HG03103 (cell line): ENCODE measurements at regions not wholly inside any gene's neighbourhood (a gene's known extent, or its start where the extent isn't known, plus 50 kb on each side); places are given as distances from the start of the nearest gene placed in this dataset.

Experiments used
- ATAC-seq: cut with Tn5 transposase; IDR thresholded peaks from one replicate; pipeline ENCODE4 v1.9.1; 2021; ENCODE audit warnings: low read depth; ENCODE audit not compliant: unreplicated experiment

DNA sequence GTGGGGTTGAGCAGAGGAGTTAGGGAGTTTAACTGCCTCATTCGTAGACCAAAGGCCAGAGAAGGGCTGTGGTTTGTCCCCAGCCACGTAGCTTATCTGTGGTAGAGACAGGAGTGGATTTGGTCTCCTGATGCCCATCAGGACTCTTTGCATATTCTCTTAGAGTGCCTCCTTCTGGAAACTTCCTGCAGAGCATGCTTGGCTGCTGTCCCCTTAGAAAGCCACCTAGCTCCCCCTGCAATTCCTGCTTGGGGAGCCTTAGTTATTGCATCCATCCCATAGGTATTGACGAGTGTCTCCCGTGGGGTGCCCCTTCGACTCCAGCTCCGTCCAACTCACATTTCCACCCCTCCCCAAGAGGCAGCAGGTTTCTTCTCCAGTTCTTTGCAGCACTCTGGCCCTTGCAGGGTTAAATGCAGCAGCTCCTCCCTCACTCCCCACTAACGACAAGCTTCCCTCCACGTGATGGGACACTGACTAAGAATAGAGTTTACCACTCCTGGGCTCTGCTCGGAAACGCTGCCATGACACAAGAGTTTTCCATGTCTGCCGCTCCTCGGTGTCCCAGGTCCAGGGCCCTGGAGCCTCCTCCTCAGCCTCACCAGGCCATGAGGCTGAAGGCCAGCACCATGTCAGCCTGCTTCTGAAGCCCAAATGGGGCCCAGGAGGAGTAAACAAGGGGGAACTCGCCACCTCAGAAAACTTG is 147.8 kb upstream of the UNC5B start:
- no peak for ATAC-seq

DNA sequence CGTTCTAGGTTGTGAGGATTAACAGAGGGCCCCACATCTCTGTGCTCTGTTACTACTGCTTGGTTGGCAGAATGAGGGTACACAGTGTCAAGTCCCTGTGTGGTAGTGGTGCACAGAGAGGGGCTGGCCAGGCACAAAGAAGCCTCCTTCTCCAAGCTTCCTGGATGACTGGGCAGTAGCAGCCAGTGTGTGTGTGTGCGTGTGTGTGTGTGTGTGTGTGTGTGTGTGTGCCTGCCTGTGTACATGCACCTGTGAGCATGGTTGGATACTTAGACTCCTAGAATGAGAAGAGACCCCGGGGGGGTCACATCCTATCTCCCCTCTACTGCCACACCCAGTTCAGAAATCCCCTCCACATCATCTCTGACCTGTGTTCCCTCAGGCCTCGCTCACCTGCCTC is 146.7 kb upstream of the UNC5B start:
- ATAC-seq: no peak

DNA sequence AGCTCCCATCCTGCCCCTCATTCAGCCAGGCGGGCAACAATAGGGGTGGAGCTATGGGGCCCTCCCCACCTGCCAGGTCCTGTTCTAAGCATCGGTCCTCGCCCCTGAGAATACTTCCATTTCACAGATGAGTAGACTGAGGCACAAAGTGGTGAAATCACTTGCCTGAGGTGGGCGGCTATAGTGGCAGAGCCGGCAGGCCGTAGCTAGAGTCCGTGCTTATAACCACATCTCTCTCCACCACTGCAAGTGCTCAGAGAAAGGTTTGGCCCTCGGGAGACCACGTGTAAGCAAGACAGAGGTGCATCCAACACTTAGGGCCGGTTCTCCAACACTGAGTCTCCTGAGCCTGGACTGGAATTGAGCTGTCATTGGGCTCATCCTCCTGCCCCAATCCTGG is 145.8 kb upstream of the UNC5B start:
- no peak for ATAC-seq

DNA sequence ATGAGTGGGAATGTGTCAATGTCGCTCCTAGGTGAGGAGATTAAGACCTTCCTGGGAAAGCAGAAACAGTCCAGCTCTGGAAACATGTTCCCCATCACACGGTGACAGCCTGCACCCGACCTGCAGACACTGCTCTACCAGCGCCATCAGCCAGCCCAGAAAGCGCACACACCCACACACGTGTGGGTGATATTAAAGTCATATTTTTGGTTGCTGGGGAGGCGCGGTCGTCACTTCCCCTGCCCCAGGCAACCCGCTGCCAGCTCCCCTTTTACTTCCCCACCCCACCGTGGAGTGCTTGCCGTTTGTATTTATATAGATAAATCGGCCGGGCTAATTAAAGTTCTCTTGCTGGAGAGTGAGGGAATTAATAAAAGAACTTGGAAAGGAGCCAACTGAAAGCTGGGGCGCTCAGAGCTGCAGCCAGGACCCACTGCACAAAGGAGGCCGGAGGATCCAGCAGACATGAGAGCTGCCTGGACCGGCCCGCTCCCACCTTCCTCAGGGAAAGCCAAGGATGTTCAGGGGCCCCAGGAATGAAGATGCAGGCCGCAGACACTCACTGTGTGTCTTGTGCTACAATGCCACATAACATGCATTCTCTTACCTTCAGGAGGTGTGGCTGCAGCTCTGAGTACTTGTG is 145.2 kb upstream of the UNC5B start:
- no peak for ATAC-seq

DNA sequence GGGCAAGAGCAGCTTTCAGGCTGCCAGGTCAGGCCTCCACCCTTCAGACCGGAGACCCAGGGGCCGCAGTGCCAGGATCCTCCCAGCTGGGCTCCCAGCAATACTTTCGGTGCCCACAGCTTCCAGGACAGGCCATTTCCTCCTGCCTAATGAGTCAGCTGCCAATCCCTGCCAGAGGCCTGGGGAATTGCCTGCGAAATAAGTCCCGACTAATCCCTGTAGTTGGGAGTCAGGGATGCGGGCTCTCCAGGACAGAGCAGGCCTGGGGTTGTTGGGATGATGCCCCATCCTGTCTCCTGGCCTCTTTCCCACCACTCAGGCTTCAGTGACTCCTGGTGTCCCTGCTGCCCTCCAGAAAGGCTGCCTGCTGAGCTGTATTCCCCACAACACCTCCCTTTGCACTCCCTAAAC is 143.5 kb upstream of the UNC5B start:
- no peak for ATAC-seq

DNA sequence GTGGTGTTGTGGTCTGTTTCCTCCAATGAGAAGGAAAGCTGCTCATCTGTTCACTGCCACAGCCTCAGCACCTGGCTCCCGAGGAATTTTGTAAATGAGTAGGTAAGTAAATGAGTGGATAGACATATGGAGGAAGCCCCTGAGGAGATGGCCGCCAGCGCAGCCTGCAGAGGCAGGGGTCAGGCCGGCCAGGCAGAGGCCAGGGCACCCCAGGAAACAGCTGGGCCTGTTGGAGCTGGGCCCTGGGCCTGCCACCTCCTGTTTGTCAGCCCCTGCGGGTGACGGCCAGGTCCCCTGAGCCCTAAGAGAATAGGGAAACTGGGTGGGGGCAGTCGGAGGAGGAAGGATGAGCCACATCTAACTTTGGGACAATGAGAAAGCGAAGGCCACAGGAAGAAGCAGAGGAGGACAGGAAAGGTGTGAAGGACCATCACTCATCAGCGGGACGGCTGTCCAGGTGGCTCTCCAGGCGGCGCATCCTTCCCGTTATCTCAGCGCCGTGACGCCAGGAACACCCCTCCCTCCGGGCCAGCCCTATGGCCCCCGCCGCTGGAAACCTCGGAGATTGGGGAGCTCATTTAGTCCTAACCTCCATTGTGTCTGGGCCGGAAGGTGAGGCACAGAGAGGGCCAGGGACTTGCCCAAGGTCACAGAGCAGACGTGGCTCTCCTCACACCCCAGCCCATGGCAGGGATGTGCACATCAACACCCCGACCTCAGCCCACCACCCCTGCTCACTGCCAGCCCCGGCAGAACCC is 142.3 kb upstream of the UNC5B start:
- ATAC-seq: no peak

DNA sequence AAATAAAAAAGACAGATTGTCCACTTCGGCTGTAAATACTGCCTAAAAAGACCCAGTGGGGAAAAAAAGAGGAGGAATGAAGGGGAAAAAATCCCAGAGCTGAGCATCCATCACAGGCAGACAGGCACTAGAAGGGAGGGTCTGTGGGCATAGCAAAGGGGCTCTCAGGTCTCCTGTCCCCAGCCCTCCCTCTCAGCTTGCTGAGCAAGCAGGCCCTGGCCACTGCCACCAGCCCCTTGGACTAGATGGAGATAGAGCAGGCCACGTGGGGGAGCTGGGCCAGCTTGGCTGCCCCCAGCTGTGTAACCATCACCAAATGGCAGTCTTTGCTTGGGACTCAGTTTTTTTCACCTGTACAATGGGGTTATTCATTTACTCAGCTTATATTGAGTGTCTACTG is 141.6 kb upstream of the UNC5B start:
- ATAC-seq: no peak

DNA sequence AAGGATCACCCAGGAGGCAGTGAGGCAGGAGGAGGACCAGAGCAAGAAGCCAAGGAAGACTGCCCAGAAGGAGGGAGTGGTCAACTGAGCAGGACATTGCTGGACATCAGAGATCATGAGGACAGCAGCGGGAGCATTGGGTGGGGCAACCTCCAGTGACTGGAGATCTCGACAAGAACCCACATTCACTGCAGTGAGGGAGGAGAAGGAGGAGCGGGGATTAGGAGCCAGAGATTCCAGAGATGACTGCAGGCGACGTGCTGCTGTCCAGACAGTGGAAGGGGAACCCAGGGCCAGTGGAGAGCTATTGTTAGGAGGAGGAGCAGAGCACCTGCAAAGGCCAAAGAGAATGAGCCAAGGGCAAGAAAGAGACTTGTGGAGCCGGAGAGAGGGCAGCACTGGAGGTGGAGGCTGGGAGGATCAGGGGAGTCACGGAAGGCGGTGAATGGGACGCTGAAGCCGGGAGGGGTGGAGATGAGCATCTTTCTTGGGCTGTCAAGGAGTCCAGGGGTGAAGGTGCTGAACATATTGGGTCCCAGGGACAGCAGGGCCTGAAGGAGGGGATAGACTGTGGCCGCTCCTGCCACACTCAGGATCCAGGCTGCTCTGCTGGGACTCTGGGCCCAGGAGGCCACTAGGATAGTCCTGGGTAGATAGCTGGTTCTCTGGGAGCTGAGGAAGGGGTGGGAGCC is 140.1 kb upstream of the UNC5B start:
- no peak for ATAC-seq

DNA sequence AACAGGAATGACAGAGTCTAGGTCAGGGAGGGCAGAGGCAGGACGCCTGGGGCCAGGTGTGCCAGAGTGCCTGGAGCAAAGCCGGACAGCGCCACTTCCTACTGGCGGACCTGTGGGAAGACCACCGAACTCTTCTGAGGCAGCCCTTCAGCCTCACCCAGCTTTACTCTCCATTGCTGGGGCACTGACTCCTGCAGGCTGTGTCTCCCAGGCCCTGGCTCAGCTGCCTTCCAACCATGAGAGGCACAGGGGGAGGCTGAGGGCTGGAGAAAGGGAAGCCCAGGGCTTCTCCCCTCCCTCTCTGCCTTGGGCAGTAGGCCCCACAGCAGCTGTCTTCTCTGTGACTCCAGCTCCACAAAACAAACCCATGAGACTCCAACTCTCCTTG is 139.6 kb upstream of the UNC5B start:
- ATAC-seq: no peak

DNA sequence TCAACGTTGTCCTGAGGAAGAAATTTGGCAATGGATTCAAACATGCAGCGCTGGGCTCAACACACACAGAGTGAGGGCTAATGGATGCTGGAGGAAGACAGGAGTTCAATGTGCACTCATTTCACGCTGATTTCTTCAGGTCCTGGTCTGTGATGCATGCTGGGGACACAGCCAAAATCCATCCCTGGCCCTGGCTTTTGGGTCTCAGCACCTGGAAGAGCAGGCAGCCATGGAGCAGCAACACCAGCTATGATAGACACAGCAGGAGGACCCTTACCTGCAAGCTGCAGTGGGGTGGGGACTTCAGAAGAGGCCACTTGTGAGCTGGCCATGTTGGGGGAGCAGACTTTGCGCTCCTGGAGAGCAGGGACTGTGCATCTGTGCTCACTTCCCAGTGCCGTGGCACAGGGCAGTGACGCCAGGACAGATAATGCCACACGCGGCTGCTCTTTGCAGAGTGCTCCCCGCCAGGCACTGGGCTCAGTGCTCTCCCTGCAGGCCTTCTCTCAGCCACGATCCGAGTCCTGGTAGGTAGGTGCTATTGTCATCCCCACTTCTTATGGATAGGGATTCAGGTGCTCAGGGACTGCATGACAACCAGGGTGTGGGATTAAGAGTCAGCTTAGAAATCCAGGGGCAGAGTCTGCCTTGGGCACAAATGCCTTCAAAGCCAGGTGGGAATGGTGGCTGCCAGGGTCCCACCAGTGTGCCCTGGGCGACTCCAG is 138.8 kb upstream of the UNC5B start:
- no peak for ATAC-seq

DNA sequence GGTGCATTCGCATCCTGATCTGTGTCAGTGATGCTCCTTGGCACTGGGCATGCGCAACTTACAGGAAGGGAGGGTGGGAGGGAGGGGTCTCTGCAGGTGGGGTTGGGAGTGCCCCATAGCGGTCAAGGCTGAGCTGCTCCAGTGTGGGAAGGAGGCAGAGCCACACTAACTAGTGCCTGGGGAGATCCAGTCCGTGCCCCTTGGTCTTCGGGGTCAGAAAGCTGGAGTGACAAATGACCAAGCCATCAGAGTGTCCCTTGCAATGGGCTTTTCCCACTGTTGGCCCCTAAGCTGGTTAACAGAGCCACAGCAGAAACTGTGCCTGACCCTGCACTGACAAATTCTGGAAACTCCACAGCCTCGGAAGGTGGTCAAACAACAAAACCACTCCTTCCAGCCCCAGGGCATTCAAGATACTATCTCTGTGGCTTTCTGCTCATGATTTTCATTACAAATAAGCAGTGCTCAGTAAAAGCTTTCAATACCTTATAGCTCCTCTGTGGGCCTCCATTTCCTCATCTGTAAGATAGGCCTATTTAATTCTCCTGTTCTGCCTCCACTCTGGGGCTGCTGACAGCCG is 138.1 kb upstream of the UNC5B start:
- ATAC-seq: no peak

DNA sequence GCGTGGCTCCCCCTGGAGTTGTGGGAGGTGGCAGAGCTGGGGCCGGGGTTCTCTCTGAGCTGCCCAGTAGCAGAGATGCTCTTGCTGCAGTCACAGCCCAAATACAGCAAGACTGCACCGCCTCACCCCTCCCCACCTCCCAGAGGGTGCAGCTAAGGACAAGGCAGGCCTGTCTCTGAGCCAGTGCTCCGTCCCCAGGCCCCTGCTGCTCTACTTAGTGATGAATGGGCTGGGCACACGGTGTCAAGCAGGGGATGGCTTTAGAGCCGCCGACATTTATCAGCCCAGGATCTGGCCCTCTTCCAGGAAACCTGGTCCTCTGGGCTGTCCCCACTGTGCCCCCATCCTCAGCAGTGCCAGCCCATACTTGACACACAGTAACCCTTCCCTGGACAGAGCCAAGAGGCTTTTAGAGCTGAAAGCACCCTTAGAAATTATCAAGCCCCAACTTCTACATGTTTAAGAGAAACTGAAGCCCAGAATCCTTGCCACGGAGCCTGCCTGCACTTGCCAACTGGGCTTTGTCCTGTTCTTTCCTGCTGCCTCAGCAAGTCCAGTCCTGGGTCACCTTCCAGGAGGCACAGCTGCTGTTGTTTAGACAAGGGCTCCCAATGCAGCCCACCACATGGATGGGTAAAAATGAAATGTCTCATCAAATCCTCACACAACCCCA is 137.1 kb upstream of the UNC5B start:
- ATAC-seq: no peak

DNA sequence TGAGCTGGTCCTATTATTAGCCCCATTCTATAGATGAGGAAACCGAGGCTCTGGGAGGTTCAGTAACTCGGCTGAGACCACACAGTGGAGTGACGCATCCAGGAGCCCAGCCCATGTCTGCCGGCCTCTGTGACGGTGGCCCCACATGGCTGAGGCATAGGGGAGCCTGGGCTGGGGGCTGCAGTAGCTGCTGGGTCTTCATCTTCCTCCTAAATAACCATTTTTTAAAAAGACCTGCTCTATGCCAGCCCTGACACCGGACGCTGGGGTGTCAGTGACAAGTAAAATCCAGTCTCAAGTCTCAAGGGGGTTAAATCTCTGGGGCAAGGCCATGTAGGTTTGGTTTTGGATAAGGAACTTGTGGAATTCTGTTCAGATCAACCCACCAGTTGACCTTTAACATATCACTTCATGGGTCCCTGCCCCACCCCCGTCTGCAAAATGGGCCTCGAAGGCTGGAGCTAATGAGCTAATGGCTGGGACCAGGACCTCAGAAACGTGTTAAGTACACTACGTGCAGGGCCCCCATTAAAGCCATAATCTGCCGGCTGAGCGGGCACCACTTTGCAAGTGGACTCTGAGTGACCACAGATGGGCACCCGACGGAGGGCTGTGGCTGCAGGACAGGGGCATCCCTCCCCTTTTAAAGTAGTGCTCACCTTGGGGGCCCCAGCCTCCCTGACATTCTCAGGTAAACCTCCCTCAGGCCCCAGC is 136.5 kb upstream of the UNC5B start:
- ATAC-seq: no peak

DNA sequence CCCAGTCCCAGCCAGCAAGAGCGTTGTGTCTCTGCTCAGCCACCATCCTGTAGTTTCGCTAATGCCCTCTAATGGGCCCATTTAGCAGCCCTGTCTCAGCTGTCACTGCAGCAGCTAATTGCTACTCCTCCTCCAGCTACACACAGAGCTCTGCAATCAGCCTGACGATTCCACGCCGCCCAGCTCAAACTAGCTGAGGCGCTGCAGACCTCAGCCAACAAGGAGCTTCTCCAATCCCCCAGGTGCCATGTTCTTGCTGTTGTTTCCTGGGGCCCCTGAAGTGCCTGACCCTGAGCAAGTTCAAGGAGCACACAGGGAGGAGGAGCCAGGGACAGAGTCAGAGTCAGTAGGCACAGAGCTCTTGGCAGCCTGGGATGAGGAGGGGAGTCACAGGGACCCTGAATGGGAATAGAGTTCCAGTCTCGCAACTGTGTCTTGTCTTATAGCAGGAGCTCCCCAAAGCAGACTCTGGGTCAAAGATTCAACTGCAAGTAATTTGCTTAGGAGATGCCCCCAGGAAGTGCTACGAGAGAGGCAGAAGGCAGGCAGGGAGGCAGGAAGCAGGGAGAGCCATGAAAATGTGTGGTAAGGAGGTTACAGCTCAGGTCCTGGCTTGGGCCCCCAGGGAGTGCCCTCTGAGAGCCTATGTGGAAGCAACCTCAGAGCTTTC is 135.8 kb upstream of the UNC5B start:
- ATAC-seq: no peak

DNA sequence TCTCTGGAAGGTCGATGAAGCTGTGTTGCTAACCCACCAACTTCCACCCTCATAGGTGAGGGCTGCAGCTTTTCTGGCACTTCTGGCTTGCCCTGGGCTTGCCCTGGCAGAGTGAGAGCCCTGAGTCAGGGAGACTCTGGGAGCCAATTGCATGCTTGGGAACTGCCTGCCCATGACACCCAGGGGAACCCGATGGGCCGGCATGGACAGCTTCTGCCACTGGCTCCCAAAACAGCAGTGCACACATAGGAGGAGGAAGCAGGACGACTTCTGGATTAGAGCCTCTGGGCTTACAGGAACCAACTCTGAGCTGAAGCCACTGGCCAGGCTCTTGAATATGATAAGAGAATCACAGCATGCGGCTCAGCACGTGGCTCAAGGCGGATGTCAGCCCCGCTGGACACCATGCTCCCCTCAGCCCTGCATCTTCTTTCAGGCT is 135.2 kb upstream of the UNC5B start:
- no peak for ATAC-seq

DNA sequence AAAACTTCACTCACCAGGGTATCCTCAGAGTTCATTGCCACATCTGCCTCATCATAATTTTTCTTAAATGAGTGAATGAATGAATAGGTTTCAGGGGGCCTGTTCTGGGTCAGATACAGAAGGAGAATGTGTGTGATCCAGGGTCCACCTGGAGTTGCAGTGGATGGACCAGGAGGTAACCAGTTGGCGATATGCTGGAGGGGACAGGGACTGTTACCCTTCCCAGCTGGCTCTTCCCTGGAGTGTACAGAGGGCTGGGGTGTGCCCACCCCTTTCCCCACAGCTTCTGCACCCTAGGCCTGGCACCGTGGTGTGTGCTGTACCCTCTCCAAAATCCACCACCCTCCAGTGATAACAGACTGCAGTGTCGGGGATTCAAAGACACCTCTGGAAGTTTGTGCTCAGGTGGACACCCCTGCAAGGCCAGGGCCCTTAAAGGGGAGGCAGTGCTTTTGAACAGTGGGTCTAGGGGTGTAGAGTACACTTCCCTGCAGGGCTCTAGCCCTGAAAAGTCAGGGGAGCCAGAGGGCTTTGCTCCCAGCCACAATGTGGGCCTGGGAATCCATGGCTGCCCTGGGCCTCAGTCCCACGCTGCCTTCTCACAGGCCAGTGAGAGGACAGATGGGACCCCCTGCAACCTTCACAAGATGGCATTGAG is 134.4 kb upstream of the UNC5B start:
- ATAC-seq: no peak

DNA sequence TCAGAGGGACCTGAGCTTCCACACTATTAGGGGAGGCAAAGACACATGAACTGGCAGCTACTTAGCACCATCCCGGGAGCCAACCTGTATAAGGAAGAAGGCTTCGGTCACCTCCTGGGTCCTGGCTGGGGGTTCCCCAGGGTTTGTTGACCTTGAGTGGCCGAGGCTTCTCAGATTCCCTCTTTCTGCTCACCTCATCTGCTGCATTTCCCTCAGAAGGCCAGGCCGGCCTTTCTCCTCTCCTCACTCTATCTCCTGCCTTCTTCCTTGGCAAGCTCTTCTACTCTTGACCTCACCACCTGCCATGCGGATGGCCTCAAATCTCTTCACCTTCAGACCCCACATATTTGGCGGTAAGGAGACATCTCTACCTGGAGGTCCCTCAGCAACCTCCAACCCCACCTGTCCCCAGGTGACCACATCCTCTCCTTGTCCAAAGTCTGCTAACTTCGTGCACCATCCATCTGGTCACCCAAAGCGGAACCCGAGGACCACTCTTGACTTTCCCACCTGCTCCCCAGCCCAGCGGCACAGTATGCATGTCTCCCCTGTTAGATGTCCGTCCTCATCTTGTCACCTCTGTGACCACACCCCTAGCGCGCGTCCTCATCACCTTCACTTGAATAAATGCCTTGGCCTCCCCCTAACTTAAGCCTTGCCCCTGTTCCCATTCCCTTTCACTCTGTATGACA is 133.8 kb upstream of the UNC5B start:
- ATAC-seq: no peak
